ENCODE measurements at regions not wholly inside any gene's neighbourhood (a gene's known extent, or its start where the extent isn't known, plus 50 kb on each side); places are given as distances from the start of the nearest gene placed in this dataset.
A peak's percentile ranks its signal among the peaks of the same experiment; 100 is the strongest.

DNA sequence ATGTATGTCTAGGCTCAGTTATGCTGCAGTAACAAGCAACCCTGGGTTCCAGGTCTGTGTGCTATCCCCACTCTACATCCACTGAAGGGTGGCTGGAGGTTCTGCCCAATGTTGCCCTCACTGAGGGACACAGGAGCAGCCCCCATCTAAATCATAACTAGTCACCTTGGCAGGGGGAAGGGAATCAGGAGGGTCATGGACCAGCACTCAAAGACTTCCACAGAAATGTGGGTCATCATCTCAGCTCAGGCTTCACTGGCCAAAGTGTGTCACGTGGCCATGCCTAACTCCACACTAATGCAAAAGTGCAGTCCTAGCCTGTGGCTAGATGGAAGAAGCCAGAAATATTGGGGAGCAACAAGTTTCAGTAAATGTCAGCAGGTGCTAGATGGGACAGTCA lies 137.3 kb upstream of the ZNF507 start:
- Histone ChIP-seq H3K27me3 (replicated peaks; ENCODE audit: insufficient read depth) (peaks cover 3% of the 10 kb centered on the region), H3K36me3 (no peaks in the 10 kb centered on the region), H3K27ac (no peak overlapping the region), H3K4me1 (replicated peaks) (no peaks in the 10 kb centered on the region), H3K9me3 (no peaks in the 10 kb centered on the region), H3K4me3 (no peak overlapping the region)
- DNase-seq (ENCODE audit: low spot score), result no peak
- intact Hi-C loops (cut with DNase I), result no loop called here
- WGBS, result 60% methylated on average over 1 of the region's 1 CpG
- TF ChIP-seq POLR2A (IDR thresholded peaks at IDR 0.05), result no peak

GRCh38 chr19:32219392-32219791 lies 126.0 kb upstream of the ZNF507 start:
- DNase-seq (ENCODE audit: low spot score), result no peak
- no peak for TF ChIP-seq CTCF (IDR thresholded peaks at IDR 0.05)
- TF ChIP-seq POLR2A (IDR thresholded peaks at IDR 0.05), result no peak
- no peak for TF ChIP-seq POLR2AphosphoS5 (IDR thresholded peaks at IDR 0.05)

GRCh38 chr19:32219881-32220472 lies 125.4 kb upstream of the ZNF507 start:
- Histone ChIP-seq H3K27ac (no peak overlapping the region), H3K4me1 (replicated peaks) (peaks cover 5% of the 10 kb centered on the region), H3K36me3 (no peaks in the 10 kb centered on the region), H3K9me3 (no peaks in the 10 kb centered on the region), H3K27me3 (replicated peaks; ENCODE audit: insufficient read depth) (no peaks in the 10 kb centered on the region), H3K4me3 (no peak overlapping the region)
- intact Hi-C loops (cut with DNase I), result loop anchor here (10.0 kb wide), 2 partner anchors 865 to 1105 kb away; no protein-coding TSS in a partner anchor
- WGBS, result 83% methylated on average over 4 of the region's 4 CpGs
- DNase-seq (ENCODE audit: low spot score), result no peak
- TF ChIP-seq CTCF (IDR thresholded peaks at IDR 0.05), result no peak

More at GRCh38 chr19:32219392-32219791, 126.0 kb upstream of the ZNF507 start:
- WGBS, result 92% methylated on average over 3 of the region's 3 CpGs
- intact Hi-C loops (cut with DNase I), result no loop called here
- Histone ChIP-seq H3K27me3 (replicated peaks; ENCODE audit: insufficient read depth) (no peaks in the 10 kb centered on the region), H3K4me3 (no peak overlapping the region), H3K27ac (no peak overlapping the region), H3K9me3 (no peaks in the 10 kb centered on the region), H3K4me1 (replicated peaks) (peaks cover 5% of the 10 kb centered on the region), H3K36me3 (no peaks in the 10 kb centered on the region)

- Histone ChIP-seq H3K4me3 (no peak overlapping the region), H3K27ac (no peak overlapping the region), H3K36me3 (no peaks in the 10 kb centered on the region), H3K4me1 (replicated peaks) (peaks cover 5% of the 10 kb centered on the region), H3K27me3 (replicated peaks; ENCODE audit: insufficient read depth) (no peaks in the 10 kb centered on the region), H3K9me3 (no peaks in the 10 kb centered on the region)
- no peak for TF ChIP-seq POLR2AphosphoS5 (IDR thresholded peaks at IDR 0.05)
- TF ChIP-seq CTCF (IDR thresholded peaks at IDR 0.05), result no peak
- no peak for TF ChIP-seq POLR2A (IDR thresholded peaks at IDR 0.05)
- WGBS, result 77% methylated on average over 8 of the region's 8 CpGs
- intact Hi-C loops (cut with DNase I), result loop anchor here (10.0 kb wide), 2 partner anchors 866 to 1106 kb away; no protein-coding TSS in a partner anchor
- no peak for DNase-seq (ENCODE audit: low spot score)
These were observed 124.5 kb upstream of the ZNF507 start for GRCh38 chr19:32220951-32221350.

DNA sequence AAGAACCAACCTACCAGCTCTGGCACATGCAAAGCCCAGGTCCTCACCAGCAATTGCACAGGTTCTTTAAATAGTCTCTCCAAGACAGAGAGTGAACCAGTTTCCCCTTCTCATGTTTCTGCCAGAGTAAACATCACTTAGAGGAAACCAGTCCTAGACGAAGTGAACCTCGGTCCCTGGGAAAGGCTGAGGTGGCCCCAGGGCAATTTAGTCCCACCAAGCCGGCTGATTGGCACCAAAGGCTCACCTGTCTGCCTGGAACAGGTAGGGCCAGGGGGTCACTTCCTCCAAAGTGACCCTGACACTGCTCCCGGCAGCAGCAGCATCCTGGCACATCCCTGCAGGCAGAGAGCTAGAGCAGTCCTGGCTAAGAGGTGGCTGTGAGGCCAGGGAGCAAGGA lies 122.9 kb upstream of the ZNF507 start:
- no peaks in the 10 kb centered on the region for H3K27me3 ChIP-seq (replicated peaks; ENCODE audit: insufficient read depth)
- no peak for DNase-seq (ENCODE audit: low spot score)
- peaks cover 5% of the 10 kb centered on the region for H3K4me1 ChIP-seq (replicated peaks)
- no peaks in the 10 kb centered on the region for H3K9me3 ChIP-seq
- no peak for TF ChIP-seq POLR2A (IDR thresholded peaks at IDR 0.05)
- TF ChIP-seq POLR2AphosphoS5 (IDR thresholded peaks at IDR 0.05), result peak; percentile 8
- intact Hi-C loops (cut with DNase I), result loop anchor here (10.0 kb wide), 2 partner anchors 868 to 1108 kb away; no protein-coding TSS in a partner anchor
- 21% methylated on average over 4 of the region's 4 CpGs for WGBS
- no peak overlapping the region for H3K27ac ChIP-seq
- no peak overlapping the region for H3K4me3 ChIP-seq
- no peaks in the 10 kb centered on the region for H3K36me3 ChIP-seq

DNA sequence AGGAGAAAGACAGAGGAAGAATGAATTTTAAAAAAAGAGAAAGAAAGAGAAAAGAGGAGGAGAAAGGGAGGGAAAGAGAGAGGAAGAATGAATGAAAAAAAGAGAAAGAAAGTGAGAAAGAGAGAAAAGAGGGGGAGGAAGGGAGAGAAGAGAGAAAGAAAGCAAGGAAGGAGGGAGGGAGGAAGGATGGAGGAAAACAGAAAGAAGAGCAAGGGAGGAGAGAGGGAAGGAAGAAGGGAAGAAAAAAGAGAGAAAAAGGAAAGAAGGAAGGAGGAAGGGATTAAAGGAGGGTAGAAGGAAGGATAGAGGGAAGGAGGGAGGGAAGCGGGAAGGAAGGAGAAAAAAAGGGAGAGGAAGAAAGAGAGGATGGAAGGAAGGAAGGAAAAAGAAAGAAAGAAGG lies 122.3 kb upstream of the ZNF507 start:
- Histone ChIP-seq H3K27me3 (replicated peaks; ENCODE audit: insufficient read depth) (no peaks in the 10 kb centered on the region), H3K4me3 (no peak overlapping the region), H3K27ac (no peak overlapping the region), H3K9me3 (no peaks in the 10 kb centered on the region), H3K36me3 (no peaks in the 10 kb centered on the region), H3K4me1 (replicated peaks) (peaks cover 5% of the 10 kb centered on the region)
- no peak for DNase-seq (ENCODE audit: low spot score)
- TF ChIP-seq POLR2AphosphoS5 (IDR thresholded peaks at IDR 0.05) (no peak), POLR2A (IDR thresholded peaks at IDR 0.05) (no peak), CTCF (IDR thresholded peaks at IDR 0.05) (no peak)
- intact Hi-C loops (cut with DNase I), result loop anchor here (10.0 kb wide), 2 partner anchors 868 to 1108 kb away; no protein-coding TSS in a partner anchor
- 95% methylated on average over 1 of the region's 1 CpG for WGBS
